ENCODE measurements at regions not wholly inside any gene's neighbourhood (a gene's known extent, or its start where the extent isn't known, plus 50 kb on each side); places are given as distances from the start of the nearest gene placed in this dataset.

GRCh38 chr19:34580408-34580807 lies 96.6 kb downstream of the SCGB2B2 start:
- TF ChIP-seq CBX8 (IDR thresholded peaks at IDR 0.05) = no peak
- no peak for TF ChIP-seq NR3C1 (IDR thresholded peaks at IDR 0.05)
- TF ChIP-seq, protein P1, sequence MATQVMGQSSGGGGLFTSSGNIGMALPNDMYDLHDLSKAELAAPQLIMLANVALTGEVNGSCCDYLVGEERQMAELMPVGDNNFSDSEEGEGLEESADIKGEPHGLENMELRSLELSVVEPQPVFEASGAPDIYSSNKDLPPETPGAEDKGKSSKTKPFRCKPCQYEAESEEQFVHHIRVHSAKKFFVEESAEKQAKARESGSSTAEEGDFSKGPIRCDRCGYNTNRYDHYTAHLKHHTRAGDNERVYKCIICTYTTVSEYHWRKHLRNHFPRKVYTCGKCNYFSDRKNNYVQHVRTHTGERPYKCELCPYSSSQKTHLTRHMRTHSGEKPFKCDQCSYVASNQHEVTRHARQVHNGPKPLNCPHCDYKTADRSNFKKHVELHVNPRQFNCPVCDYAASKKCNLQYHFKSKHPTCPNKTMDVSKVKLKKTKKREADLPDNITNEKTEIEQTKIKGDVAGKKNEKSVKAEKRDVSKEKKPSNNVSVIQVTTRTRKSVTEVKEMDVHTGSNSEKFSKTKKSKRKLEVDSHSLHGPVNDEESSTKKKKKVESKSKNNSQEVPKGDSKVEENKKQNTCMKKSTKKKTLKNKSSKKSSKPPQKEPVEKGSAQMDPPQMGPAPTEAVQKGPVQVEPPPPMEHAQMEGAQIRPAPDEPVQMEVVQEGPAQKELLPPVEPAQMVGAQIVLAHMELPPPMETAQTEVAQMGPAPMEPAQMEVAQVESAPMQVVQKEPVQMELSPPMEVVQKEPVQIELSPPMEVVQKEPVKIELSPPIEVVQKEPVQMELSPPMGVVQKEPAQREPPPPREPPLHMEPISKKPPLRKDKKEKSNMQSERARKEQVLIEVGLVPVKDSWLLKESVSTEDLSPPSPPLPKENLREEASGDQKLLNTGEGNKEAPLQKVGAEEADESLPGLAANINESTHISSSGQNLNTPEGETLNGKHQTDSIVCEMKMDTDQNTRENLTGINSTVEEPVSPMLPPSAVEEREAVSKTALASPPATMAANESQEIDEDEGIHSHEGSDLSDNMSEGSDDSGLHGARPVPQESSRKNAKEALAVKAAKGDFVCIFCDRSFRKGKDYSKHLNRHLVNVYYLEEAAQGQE (IDR thresholded peaks at IDR 0.05) = no peak
- no peak for TF ChIP-seq MYC (IDR thresholded peaks at IDR 0.05; ENCODE audit: borderline replicate concordance, low read length)
- TF ChIP-seq NFE2L2 (conservative IDR thresholded peaks at IDR 0.05; ENCODE audit: low read length) = no peak
- no peak for TF ChIP-seq POLR2A (IDR thresholded peaks at IDR 0.05; ENCODE audit: low read length)
- no peak for TF ChIP-seq FOSB (CRISPR knock-in tag; IDR thresholded peaks at IDR 0.05)
- no peak for TF ChIP-seq TP53 (CRISPR knock-in tag; IDR thresholded peaks at IDR 0.05)
- TF ChIP-seq, protein P2, sequence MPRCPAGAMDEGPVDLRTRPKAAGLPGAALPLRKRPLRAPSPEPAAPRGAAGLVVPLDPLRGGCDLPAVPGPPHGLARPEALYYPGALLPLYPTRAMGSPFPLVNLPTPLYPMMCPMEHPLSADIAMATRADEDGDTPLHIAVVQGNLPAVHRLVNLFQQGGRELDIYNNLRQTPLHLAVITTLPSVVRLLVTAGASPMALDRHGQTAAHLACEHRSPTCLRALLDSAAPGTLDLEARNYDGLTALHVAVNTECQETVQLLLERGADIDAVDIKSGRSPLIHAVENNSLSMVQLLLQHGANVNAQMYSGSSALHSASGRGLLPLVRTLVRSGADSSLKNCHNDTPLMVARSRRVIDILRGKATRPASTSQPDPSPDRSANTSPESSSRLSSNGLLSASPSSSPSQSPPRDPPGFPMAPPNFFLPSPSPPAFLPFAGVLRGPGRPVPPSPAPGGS (IDR thresholded peaks at IDR 0.05) = no peak
- TF ChIP-seq MAFK (IDR thresholded peaks at IDR 0.05; ENCODE audit: partially characterized antibody) = no peak
- TF ChIP-seq KDM5A (IDR thresholded peaks at IDR 0.05) = no peak
- TF ChIP-seq ZSCAN20 (CRISPR knock-in tag; IDR thresholded peaks at IDR 0.05) = no peak
- TF ChIP-seq PHF8 (IDR thresholded peaks at IDR 0.05; ENCODE audit: borderline replicate concordance, low read depth) = no peak
- TF ChIP-seq ZC3H11A (IDR thresholded peaks at IDR 0.05) = no peak
- TF ChIP-seq HOXA7 (CRISPR knock-in tag; IDR thresholded peaks at IDR 0.05) = no peak
- no peak for TF ChIP-seq RFX5 (IDR thresholded peaks at IDR 0.05)
- no peak for TF ChIP-seq CHD4 (IDR thresholded peaks at IDR 0.05; ENCODE audit: borderline replicate concordance)
- ATAC-seq = no peak
- no peak for DNase-seq (ENCODE audit: low read depth in 1 of 2, low spot score in 1 of 2)
- WGBS (ENCODE audit: missing lambda C conversion rate) = 39% methylated on average over 8 of the region's 8 CpGs
- no peak overlapping the region for H3K4me2 ChIP-seq
- ChIA-PET CTCF (no interaction called here), POLR2A (no interaction called here)
- H3K9me3 ChIP-seq = peaks cover 12% of the 10 kb centered on the region; the same call in 2 of the 3 replicates
- no peak overlapping the region for H3K27ac ChIP-seq
- no peak overlapping the region for H3K4me3 ChIP-seq
- peak; percentile 23 for FAIRE-seq
- H3K4me1 ChIP-seq = no peaks in the 10 kb centered on the region

GRCh38 chr19:34580055-34580336 lies 97.0 kb downstream of the SCGB2B2 start:
- Histone ChIP-seq H3K4me2 (no peak overlapping the region), H3K27ac (no peak overlapping the region), H3K4me1 (no peaks in the 10 kb centered on the region), H3K9me3 (peaks cover 8% of the 10 kb centered on the region; the same call in 1 of the 3 replicates), H3K4me3 (no peak overlapping the region)
- POLR2A ChIA-PET = no interaction called here
- ATAC-seq (peak in 1 of 2 experiments; percentile 16; a peak in 2 of 6 replicates), DNase-seq (ENCODE audit: low read depth in 1 of 2, low spot score in 1 of 2) (no peak), FAIRE-seq (no peak)
- no peak for TF ChIP-seq FOSL2 (IDR thresholded peaks at IDR 0.05)
- TF ChIP-seq FOSL2 (CRISPR knock-in tag; IDR thresholded peaks at IDR 0.05) = no peak
- no peak for TF ChIP-seq KDM5A (IDR thresholded peaks at IDR 0.05)
- TF ChIP-seq FOXS1 (CRISPR knock-in tag; IDR thresholded peaks at IDR 0.05) = no peak
- TF ChIP-seq, protein P1 (IDR thresholded peaks at IDR 0.05) = 0 out of 2 replicates have a peak, but pooled peaks have one; percentile 15
- WGBS (ENCODE audit: missing lambda C conversion rate) = 16% methylated on average over 4 of the region's 4 CpGs
- CTCF ChIA-PET = interaction anchor here (1.2 kb wide), 1 partner anchor 15 kb away, joined by 3 read pairs; no protein-coding TSS in a partner anchor

Data from A549 (cell line).